Stimulated activated naive CD8-positive, alpha-beta T cell treated with anti-CD3 and anti-CD28 coated beads, Interleukin-15, Interleukin-2, amounts not matched to agents 100 U/mL and 50 U/mL, for 24 hours (primary cell): ENCODE measurements at regions not wholly inside any gene's neighbourhood (a gene's known extent, or its start where the extent isn't known, plus 50 kb on each side); places are given as distances from the start of the nearest gene placed in this dataset.

Experiments
- ATAC-seq: fragments of 150-1000 bp; cut with Tn5 transposase; one replicate; pipeline ENCODE4 v1.10.0; 2021
- DNase-seq: peaks from one replicate; pipeline ENCODE4 v3.0.0; 2021

DNA sequence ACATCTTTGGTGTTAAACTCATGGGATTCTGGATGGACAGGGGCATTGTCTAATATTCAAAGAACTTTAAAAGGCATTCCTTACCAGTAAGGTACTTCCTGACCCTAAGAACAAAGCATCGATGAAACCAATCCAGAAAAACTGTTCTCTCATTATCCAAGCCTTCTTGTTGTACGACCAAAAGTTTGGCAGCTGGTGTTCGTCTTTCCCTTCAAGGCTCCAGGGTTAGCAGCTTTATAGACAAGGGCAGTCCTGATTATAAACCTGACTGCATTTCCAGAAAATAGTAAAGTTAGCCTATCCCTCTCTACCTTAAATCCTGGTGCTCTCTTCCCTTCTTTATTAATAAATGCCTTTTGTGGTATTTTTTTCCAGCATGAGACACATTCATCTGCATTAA is 149.4 kb upstream of the MRPS30 start:
- ATAC-seq = no peak

DNA sequence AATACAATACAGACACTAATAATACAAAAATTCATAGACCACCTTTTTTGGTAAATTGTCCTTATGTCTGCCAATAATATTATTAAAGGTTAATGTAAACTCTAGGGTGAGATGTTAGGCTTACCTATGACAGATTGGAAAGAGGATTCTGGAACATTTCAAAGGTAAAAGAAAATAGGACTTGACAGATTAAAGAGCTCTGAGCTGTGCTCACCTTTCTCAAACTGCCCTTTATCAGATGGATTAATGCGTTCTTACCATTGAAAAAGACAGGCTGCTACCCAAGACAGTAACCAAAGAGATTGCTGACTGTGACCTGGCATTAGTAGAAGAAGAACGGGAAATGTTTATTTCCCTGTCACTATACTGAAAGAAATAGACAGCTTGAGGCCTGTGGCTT is 156.1 kb upstream of the MRPS30 start:
- DNase-seq (no peak), ATAC-seq (no peak)

More for the DNA sequence above, 149.4 kb upstream of the MRPS30 start:
- no peak for DNase-seq

DNA sequence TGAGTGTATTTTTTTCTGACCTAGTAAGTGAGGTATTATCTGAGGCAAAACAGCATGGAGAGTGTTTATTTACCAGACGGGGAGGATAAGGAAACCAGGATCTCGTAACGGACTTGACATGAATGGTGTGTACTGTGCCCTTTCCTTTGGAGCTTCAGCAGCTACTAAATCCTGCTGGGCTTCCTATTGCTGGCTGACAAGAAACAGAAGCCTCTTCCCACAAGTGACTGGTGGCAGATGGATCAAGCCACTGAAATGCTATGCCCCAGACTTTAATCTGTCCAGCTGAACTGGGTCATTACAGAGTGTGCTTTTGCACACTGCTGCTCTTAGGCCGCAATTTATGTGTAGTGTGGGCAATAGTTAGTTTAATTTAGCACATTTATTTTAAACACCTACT is 162.7 kb upstream of the MRPS30 start:
- DNase-seq (no peak), ATAC-seq (no peak)

DNA sequence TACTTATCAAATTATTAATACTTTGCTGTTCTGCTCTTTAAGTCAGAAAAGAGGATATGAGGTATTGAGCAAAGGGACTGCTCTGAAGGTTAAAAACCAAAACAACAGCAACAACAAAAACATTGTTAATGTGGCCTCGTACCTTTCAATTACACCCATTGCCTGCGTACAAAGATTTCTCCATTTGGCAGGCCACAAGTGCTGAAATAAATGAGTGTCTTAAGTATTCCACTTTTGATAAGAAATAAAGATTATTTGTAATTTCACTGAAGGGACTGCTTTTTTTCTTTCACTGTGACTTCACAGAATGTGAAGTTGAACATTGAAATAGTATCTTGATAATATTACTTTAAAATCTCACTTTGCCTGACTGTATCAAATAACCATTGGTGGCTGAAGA is 163.2 kb upstream of the MRPS30 start:
- ATAC-seq (no peak), DNase-seq (no peak)

DNA sequence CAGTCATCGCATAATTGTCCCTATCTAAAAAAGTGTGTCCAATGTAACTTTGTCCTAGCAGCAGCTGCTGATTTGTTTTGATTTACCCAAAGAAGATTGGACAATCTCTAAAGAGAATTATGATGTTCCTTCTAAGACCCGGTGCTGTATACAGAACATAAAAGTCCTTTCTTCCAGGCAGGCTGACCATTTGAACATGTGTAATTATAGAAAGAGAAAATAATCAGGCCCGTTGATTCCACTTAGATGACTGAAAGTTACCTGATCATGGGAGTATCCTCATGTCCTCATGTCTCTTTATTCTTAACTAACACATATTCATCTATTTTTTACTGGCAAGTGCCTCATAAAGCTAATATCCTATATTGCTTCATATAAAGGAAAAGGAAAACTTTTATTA is 164.1 kb upstream of the MRPS30 start:
- DNase-seq (no peak), ATAC-seq (no peak)

DNA sequence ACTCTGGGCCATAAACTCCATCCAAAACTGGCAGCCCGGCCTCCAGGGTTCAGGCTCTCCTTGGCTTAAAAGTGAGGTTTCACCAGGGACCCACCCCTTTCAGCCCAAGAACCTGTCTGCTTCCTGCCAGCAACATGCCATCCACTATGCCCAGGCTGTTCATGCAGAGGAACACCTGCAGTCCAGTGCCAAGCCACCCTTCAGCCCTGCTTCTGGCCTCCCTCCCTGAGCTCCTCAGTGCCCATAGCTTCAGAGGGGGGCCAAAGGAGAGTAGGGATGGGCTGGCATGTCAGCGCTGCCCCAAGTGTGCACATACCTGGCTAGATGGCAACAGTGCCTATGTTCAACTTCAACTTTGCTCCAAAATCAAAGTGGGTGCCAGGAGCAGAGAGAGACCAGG is 166.9 kb upstream of the MRPS30 start:
- ATAC-seq (no peak), DNase-seq (no peak)

DNA sequence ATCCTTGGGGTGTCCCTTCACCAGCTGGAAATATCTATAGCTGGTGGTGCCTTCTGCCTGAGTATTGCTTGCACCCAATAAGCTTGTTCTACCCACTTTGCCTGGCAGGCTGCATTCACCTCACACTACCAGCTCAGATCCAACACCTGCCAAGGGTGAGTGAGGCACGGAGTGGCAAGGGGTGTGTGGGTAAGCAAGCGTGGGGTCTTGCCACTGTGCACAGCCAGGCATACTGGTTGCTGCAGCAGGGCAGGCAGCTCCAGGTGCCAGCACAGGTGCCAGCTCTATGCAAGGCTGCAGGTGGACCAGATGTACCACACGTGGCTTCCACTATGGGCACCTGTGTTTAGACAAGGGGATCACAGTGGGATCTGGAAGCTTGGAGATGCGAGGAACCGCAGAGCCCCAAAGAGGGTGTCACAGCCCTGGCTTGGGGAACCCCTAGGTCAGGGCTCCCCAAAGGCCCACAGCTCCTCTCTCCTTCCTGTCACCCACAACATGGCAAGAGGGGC is 167.7 kb upstream of the MRPS30 start:
- no peak for DNase-seq
- no peak for ATAC-seq

DNA sequence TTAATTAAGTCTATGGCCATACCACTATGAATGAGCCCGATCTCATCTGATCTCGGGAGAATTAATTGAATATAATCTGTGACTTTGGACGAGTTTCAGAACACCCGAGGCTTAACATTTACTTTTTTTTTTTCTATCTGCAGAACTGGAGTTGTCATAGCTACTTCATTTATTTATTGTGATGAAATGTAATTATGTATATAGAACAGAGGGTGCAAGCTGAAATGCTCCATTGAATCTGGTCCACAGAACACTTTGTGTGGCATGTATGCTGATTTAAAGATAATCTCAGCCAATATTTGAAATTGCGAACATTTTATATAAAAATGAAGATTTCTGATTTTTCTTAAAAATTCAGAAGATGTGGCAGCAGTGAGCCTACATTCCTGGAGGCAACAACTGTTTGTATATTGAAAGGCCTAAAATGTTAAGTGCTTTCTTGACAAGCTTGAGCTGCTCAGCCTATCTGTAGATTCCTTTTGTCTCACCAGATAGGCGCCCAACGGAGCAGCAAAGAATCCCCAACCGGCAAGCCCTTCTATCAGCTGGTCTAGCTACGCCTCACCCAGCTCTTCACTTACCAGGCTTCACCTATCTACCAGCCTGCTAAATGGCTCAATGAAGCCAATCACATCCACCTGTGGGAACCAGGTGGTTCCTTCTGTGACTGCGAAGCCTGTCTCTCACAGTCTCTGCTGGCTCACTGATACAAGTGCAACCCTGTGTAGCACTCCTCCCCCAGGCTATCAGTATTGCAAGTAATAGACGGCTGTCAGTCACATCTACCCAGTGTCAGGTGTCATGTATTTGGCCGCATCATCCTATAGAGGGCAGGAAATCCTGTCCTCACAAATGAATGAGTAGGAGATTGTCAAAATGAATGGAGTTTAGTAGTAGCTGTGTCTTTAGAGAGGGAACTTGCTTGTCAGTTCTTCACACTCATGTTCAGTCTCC is 170.6 kb upstream of the MRPS30 start:
- ATAC-seq (no peak), DNase-seq (no peak)

DNA sequence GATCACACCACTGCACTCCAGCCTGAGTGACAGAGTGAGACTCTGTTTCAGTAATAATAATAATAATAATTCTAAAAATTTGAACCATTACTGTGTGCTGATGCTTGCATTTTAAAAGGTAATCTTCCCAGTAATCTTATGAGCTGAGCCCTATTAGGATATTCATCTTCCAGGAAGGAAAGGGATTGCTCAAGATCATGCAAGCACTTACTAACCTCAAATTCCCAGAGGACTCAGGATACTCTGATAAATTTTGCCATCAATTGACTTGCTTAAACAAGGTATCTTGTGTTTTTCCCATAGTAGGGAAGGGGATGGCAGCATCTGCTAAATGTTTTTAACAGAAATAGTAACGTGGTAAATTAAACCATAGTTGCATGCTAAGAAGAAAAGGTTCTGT is 176.4 kb upstream of the MRPS30 start:
- DNase-seq = no peak

DNA sequence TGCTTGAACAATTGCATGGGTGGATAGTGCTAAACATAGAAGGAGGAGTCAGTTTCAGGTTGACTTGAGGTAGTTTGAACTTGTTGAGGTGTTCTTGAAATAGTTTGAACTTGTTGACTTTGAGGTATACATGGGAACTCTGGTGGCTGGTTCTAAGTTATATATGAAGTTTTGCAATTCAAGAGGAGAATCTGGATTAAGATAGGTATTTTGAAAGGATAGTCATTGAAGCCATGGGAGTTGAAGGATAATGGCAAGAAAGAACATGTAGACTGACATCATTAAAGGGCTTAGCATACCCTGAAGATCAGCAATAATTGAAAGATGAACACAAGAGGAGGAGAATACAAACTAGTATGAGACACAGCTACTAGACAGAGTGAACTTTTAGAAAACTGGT is 181.9 kb upstream of the MRPS30 start:
- ATAC-seq (no peak), DNase-seq (no peak)

More for the DNA sequence above, 176.4 kb upstream of the MRPS30 start:
- ATAC-seq = no peak

DNA sequence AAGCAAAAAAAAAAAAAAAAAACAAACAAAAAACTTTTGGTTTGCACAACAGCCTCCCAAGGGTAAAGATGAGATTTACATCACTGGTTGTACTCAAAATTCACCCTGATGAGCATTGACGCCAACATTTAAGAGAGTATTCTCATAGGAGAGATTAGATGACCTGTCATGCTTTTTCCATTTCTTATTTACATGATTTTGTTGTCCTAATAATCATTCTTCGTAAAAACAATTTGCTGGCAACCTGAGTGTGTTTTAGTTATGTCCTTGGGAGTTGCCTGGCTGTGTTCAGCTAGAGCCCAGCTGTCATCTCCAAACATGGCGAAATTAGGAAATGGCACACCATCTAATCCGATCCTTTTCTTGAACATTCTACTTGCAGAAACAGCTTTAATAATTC is 186.4 kb upstream of the MRPS30 start:
- no peak for DNase-seq
- no peak for ATAC-seq

DNA sequence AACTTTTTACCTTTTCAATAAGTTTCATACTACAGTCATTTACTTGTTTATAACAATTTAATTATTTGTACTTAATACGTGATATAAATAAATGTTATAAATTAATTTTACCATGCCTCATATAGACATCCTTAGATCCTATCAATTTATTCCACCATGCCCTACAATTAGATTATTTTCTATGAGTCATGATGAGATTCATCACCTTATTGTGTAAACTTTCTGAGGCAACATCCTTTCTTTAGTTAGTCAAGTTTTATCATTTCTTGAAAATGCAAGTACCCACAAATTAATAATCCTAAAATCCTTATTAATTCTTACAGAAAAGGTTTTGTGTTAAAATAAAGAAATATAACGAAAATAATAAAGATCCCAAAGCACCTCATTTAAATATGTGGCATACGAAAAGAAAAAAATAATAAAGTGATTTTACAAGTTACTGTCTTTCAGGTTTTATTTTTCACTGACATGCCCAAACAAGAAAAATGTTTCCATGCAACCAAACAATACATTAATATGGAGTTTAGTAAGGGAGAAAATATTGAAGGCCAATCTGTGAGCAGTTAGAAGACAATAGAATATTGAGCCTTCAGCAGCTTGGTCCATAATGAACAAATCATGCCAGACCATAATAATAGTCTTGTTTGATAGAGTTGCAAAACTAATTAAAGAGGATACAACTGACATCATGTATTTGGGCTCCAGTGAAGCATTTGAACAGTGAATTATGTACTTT is 188.7 kb upstream of the MRPS30 start:
- ATAC-seq = no peak
- no peak for DNase-seq

DNA sequence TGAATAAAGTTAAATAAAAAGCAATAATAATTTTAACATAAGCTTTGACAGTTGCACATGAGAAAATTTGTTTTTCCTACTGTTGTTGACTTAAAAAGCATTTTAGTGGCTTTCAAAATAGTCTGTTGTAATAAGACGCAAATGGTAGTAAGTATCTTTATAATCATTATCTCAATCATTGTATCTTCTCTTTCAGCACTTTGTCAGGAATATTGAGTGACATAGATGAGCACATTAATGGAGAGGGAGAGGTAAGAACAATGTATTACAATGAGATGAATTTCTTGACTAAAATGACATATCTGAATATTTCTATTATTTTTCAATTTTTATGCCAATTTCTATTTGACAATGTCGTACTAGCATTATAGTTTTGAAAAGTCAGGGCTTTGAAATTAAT is 193.9 kb upstream of the MRPS30 start:
- no peak for DNase-seq
- no peak for ATAC-seq

DNA sequence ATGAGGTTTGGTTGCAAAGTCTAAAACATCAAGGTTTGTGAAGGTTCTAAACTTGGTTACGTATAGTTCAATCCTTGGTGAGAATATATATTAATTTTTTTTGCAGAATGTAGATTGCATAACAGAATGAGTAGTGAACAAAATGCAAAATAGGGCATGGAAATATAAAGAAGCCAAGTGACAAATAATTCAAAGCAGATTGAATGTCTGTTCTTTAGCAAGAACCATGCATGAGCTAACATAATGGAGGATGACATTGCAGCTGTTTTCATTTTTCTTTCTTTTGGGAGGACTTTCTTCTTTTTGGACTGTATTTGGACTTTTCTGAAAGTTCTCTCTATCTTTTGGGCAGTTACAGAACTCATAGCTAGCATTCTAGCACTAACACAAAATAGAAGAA is 194.8 kb upstream of the MRPS30 start:
- ATAC-seq (no peak), DNase-seq (no peak)

DNA sequence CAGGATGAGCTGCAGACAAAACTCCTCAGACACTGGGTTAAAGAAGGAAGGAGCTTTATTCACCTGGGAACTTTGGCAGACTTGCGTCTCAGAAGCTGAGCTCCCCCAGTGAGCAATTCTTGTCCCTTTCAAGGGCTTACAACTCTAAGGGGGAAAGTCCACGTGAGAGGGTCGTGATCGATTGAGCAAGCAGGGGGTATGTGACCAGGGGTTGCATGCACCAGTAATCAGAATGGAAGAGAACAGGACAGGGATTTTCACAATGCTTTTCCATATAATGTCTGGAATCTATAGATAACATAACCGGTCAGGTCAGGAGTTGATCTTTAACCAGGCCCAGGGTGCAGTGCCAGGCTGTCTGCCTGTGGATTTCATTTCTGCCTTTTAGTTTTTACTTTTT is 202.8 kb upstream of the MRPS30 start:
- ATAC-seq = no peak
- no peak for DNase-seq

DNA sequence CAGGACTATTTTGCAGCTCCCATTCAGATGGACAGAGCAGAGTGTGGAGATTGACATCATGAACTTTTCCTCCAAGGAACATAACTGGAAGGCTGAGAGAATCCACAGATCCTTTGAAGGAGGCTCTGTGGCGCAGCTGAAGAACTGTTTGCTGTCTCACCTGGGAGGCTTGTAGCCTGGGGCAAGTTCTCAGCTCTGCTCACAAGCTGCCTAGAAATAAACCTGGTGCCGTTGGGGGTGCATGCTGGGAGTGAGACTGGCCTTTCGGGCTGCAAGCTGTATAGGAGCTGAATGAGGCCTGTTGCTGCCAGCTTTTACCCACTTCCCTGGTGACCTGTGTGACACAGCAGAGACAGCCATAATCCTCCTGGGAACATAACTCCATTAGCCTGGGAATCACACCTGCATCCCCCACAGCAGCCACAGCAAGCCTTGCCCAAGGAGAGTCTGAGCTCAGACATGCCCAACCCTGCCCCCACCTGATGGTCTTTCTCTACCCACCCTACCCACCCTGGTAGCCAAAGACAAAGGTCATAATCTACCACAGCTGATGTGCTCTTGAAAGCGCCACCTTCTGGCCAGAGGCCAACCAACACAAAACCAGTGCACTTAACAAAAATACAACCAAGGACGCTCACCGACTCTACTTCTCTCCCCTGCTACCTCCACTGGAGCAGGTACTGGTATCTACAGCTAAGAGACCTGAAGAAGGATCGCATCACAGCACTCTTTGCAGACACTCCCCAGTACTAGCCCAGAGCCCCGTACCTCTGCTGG is 205.1 kb upstream of the MRPS30 start:
- ATAC-seq (no peak), DNase-seq (no peak)

DNA sequence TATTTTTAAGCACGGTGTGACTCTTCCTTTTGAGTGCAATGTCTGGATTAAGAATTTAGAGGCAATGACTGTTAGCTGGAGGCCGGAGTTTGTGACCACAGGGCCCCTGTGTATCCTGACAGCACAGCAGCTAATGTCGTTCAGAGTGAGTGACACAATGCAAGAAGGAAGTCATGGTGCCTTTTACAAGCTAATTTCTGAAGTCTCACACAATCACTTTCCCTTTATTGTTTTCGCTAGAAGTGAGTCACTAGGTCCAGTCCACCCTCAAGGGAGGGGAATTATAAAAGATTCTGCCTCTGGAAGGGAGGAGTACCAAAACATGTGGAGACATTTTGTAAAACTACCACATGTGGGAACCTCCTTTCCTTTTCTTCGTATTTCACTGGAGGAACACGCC is 185.5 kb upstream of the FGF10 start:
- no peak for ATAC-seq
- no peak for DNase-seq

DNA sequence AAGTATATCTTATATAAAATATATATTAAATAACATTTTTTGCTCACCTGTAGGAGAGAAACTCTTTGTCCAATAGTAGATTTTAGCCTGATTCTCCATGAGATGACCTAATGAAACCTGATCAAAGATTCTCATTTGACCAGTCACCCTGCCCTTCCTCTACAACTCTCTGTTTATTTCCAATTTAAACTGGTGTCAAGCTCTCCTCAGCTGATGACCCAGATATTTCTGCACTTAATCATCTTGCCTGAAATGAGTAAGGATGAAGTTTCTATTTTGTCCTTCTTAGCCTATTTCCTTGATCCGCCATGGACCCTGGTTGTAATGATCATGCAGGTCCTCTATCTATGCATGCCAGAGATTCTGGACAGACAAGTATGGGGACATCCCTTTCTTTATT is 179.3 kb upstream of the FGF10 start:
- ATAC-seq (no peak), DNase-seq (no peak)

DNA sequence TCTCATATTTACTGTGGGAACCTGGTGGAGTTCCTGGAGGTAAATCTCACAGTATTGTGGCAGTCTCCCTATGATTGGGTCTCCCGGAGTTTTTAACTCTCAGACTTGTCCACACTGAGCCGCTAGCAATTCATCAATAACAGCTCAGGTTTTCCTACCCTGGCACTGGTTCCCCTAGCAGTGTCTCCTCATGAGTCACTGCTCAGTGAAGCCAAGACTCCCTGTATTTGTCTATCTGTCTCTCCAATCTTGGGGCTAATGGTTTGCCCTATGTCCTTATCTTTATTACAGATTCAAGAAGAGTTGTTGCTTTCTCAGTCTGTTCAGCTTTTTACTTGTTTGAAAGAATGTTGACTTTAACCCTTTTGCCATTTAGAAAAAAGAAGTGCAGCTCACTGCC is 176.7 kb upstream of the FGF10 start:
- DNase-seq = no peak
- ATAC-seq = no peak

DNA sequence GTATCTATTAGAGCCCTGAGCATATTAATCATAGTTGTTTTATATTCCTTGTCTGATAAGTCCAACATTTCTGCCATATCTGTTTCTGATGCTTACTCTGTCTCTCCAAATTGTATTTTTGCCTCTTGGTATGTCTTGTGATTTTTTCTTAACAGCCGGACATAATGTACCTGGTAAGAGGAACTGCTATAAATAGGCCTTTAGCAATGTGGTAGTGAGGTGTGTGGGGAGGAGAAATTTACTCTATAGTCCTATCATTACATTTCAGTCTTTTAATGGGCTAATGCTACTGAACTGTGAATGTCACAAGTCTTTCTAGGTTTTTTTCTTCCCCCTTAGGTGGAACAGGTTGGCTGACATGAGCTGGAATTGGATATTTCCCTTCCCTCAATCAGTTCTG is 176.1 kb upstream of the FGF10 start:
- no peak for DNase-seq

DNA sequence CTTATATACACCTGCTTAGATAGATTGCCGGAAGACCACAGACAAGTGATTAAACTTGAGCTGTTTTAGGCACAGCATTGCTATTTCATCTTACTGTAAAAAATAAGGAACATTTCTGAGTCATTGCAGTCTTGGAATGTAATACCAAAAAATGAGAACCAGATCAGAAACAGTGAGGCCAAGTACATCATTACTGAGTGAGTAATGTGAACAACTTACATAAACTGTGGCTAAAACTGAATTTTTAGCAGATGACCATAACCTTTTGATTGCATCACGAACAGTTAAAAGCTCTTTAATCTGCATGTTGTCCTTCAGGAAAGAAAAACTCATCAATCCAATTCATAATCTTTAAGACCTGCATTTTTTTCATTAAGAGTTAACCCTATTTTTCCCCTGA is 157.1 kb upstream of the FGF10 start:
- DNase-seq (no peak), ATAC-seq (no peak)

More for the DNA sequence above, 176.1 kb upstream of the FGF10 start:
- ATAC-seq = no peak

DNA sequence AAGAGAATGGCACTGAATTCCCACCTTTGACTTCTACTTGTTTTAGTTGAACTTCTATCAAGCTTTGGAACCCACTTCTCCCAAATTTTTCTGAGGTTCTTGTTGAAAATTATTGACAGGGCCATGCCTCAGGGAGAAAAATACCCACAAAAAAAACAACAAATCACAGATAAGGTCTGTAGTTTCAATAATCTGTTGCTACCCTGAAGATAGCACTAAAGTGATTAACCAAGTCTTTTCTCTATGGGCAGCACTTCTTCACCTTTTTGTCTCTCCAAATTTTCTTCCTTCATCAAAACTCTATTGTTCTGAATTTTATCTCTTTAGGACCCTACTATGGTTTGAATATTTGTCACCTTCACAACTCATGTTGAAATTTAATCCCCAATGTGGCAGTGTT is 154.3 kb upstream of the FGF10 start:
- ATAC-seq (no peak), DNase-seq (no peak)

DNA sequence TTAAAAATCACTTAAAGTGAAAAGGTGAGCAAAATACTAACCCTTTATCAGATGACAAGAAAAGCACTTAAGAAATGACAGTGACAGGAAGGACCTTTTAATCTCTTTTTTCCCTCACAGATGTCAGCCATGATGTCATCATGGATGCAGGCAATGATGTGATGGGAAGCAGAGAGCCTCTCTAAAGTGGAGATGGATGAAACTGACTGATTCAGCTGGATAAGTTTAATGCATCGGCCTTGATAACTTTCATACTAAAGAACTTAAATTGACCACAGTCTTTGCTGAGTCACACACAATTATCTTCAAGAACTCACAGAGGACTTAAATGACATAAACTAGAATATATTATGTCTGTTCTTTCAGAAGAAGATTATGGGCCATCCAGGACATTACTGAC is 153.2 kb upstream of the FGF10 start:
- ATAC-seq (no peak), DNase-seq (no peak)
